VCaP (cell line): ENCODE measurements at regions not wholly inside any gene's neighbourhood (a gene's known extent, or its start where the extent isn't known, plus 50 kb on each side); places are given as distances from the start of the nearest gene placed in this dataset.

ENCODE experiments used
- H3K27ac ChIP-seq: fragments of 450-650 bp; 2 replicates; pipeline ENCODE4 v1.5.1; 2017
- CTCF ChIP-seq: fragments of 450-650 bp; conservative IDR thresholded peaks from 2 replicates; pipeline ENCODE4 v1.5.1; 2017; ENCODE audit warnings: mild to moderate bottlenecking, moderate library complexity

GRCh38 chr1:143699731-143700130 lies 272.1 kb downstream of the FAM72C start:
- no peak for TF ChIP-seq CTCF
- no peak overlapping the region for H3K27ac ChIP-seq

GRCh38 chr1:143699115-143699514 lies 272.7 kb downstream of the FAM72C start:
- H3K27ac ChIP-seq, result no peak overlapping the region
- TF ChIP-seq CTCF, result no peak

GRCh38 chr1:143698016-143698415 lies 273.8 kb downstream of the FAM72C start:
- H3K27ac ChIP-seq, result no peak overlapping the region
- no peak for TF ChIP-seq CTCF

- H3K27ac ChIP-seq, result no peak overlapping the region
- TF ChIP-seq CTCF, result no peak
Observed at GRCh38 chr1:143694085-143694484, 277.7 kb downstream of the FAM72C start.

- H3K27ac ChIP-seq, result no peak overlapping the region
- TF ChIP-seq CTCF, result no peak
Observed at GRCh38 chr1:143691971-143692529, 279.7 kb downstream of the FAM72C start.

GRCh38 chr1:143691400-143691891 lies 280.3 kb downstream of the FAM72C start:
- no peak for TF ChIP-seq CTCF
- H3K27ac ChIP-seq, result no peak overlapping the region

GRCh38 chr1:143689781-143690180 lies 282.0 kb downstream of the FAM72C start:
- TF ChIP-seq CTCF, result no peak
- no peak overlapping the region for H3K27ac ChIP-seq
